ENCODE measurements at regions not wholly inside any gene's neighbourhood (a gene's known extent, or its start where the extent isn't known, plus 50 kb on each side); places are given as distances from the start of the nearest gene placed in this dataset.

DNA sequence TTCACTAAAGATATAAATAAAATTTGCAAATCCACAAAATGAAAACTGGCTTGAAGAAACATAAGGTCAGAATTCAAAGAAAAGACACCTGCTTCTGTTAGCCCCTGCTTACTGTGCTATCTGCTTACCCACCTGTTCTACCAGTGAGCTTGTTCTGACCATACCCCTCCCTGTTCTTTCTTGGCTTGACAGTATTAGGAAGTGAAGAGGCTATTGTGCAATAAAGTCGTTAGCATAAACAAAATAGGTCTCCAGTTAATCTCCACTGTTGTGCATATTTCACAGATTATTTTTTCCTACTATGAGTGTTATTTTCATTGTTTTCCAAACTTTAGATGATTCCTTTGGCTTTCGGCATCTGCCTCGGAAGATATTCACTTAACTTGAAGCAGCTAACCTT, 322.1 kb downstream of the CCDC85A start:
- TF ChIP-seq CTCF (conservative IDR thresholded peaks at IDR 0.05; ENCODE audit: low read length) (no peak), EZH2phosphoT487 (IDR thresholded peaks at IDR 0.05; ENCODE audit: borderline replicate concordance) (no peak)
